ENCODE measurements at regions not wholly inside any gene's neighbourhood (a gene's known extent, or its start where the extent isn't known, plus 50 kb on each side); places are given as distances from the start of the nearest gene placed in this dataset.

GRCh38 chr1:117694543-117694942 lies 88.7 kb downstream of the TENT5C start:
- POLR2A ChIA-PET = no interaction called here
- H3K27ac ChIP-seq (ENCODE audit: low read depth, low read length) = no peak overlapping the region
- H3K4me1 ChIP-seq (ENCODE audit: control insufficient read depth in 2 of 2, insufficient read depth in 2 of 2, low read length in 2 of 2) = no peaks in the 10 kb centered on the region
- peaks cover 12 to 39% (median 21%) of the 10 kb centered on the region in 5 donors for H3K27me3 Mint-ChIP-seq
- no peaks in the 10 kb centered on the region for H3K27me3 ChIP-seq (ENCODE audit: control insufficient read depth in 2 of 2, insufficient read depth in 2 of 2, low read length in 2 of 2)
- peaks cover 0 to 1% (median 0%) of the 10 kb centered on the region in 11 donors for H3K9me3 Mint-ChIP-seq
- H3K4me1 Mint-ChIP-seq = peaks cover 0 to 23% (median 0%) of the 10 kb centered on the region in 7 donors
- no peak overlapping the region for H3K4me3 ChIP-seq (ENCODE audit: low read length)
- no peak overlapping the region for H3K27ac Mint-ChIP-seq
- H3K36me3 Mint-ChIP-seq = peaks cover 0 to 2% (median 0%) of the 10 kb centered on the region in 5 donors
- no peaks in the 10 kb centered on the region for H3K36me3 ChIP-seq (ENCODE audit: control insufficient read depth in 2 of 3, insufficient read depth in 3 of 3, low read length in 3 of 3)
- DNase-seq = no peak
- H3K4me3 Mint-ChIP-seq = no peak overlapping the region
- CTCF ChIA-PET = no interaction called here
- ATAC-seq = no peak
- intact Hi-C loops (cut with micrococcal nuclease) = no loop called here
- H3K9me3 ChIP-seq (ENCODE audit: control insufficient read depth in 2 of 3, low read length in 3 of 3) = no peaks in the 10 kb centered on the region

- DNase-seq = no peak
- intact Hi-C loops (cut with micrococcal nuclease) = no loop called here
- CTCF ChIA-PET = no interaction called here
- H3K27me3 Mint-ChIP-seq = peaks cover 8 to 36% (median 21%) of the 10 kb centered on the region in 5 donors
- no peaks in the 10 kb centered on the region for H3K27me3 ChIP-seq (ENCODE audit: control insufficient read depth in 2 of 2, insufficient read depth in 2 of 2, low read length in 2 of 2)
- no peaks in the 10 kb centered on the region for H3K36me3 ChIP-seq (ENCODE audit: control insufficient read depth in 2 of 3, insufficient read depth in 3 of 3, low read length in 3 of 3)
- H3K4me1 ChIP-seq (ENCODE audit: control insufficient read depth in 2 of 2, insufficient read depth in 2 of 2, low read length in 2 of 2) = no peaks in the 10 kb centered on the region
- peaks cover 0 to 2% (median 0%) of the 10 kb centered on the region in 5 donors for H3K36me3 Mint-ChIP-seq
- no peak overlapping the region for H3K4me3 ChIP-seq (ENCODE audit: low read length)
- H3K27ac Mint-ChIP-seq = no peak overlapping the region
- no peak overlapping the region for H3K27ac ChIP-seq (ENCODE audit: low read depth, low read length)
- peaks cover 0 to 1% (median 0%) of the 10 kb centered on the region in 11 donors for H3K9me3 Mint-ChIP-seq
- no peak for ATAC-seq
- peaks cover 0 to 23% (median 0%) of the 10 kb centered on the region in 7 donors for H3K4me1 Mint-ChIP-seq
- POLR2A ChIA-PET = no interaction called here
- no peaks in the 10 kb centered on the region for H3K9me3 ChIP-seq (ENCODE audit: control insufficient read depth in 2 of 3, low read length in 3 of 3)
- no peak overlapping the region for H3K4me3 Mint-ChIP-seq
Measured at GRCh38 chr1:117695796-117696490, 90.1 kb downstream of the TENT5C start.

GRCh38 chr1:117696561-117696960 lies 90.7 kb downstream of the TENT5C start:
- no peak for DNase-seq
- CTCF ChIA-PET = no interaction called here
- Histone ChIP-seq H3K27ac (ENCODE audit: low read depth, low read length) (no peak overlapping the region), H3K4me1 (ENCODE audit: control insufficient read depth in 2 of 2, insufficient read depth in 2 of 2, low read length in 2 of 2) (no peaks in the 10 kb centered on the region), H3K9me3 (ENCODE audit: control insufficient read depth in 2 of 3, low read length in 3 of 3) (no peaks in the 10 kb centered on the region), H3K4me3 (ENCODE audit: low read length) (no peak overlapping the region), H3K27me3 (ENCODE audit: control insufficient read depth in 2 of 2, insufficient read depth in 2 of 2, low read length in 2 of 2) (no peaks in the 10 kb centered on the region), H3K36me3 (ENCODE audit: control insufficient read depth in 2 of 3, insufficient read depth in 3 of 3, low read length in 3 of 3) (no peaks in the 10 kb centered on the region)
- POLR2A ChIA-PET = no interaction called here
- Mint-ChIP-seq H3K27ac (no peak overlapping the region), H3K36me3 (peaks cover 0 to 2% (median 0%) of the 10 kb centered on the region in 5 donors), H3K27me3 (peaks cover 8 to 34% (median 21%) of the 10 kb centered on the region in 5 donors), H3K4me3 (no peak overlapping the region), H3K9me3 (peaks cover 0 to 1% (median 0%) of the 10 kb centered on the region in 11 donors), H3K4me1 (peaks cover 0 to 23% (median 0%) of the 10 kb centered on the region in 7 donors)
- intact Hi-C loops (cut with micrococcal nuclease) = no loop called here
- no peak for ATAC-seq

- Histone ChIP-seq H3K9me3 (ENCODE audit: control insufficient read depth in 2 of 3, low read length in 3 of 3) (no peaks in the 10 kb centered on the region), H3K27me3 (ENCODE audit: control insufficient read depth in 2 of 2, insufficient read depth in 2 of 2, low read length in 2 of 2) (no peaks in the 10 kb centered on the region), H3K27ac (ENCODE audit: low read depth, low read length) (no peak overlapping the region), H3K4me1 (ENCODE audit: control insufficient read depth in 2 of 2, insufficient read depth in 2 of 2, low read length in 2 of 2) (no peaks in the 10 kb centered on the region), H3K4me3 (ENCODE audit: low read length) (no peak overlapping the region), H3K36me3 (ENCODE audit: control insufficient read depth in 2 of 3, insufficient read depth in 3 of 3, low read length in 3 of 3) (no peaks in the 10 kb centered on the region)
- H3K27ac Mint-ChIP-seq = no peak overlapping the region
- H3K4me1 Mint-ChIP-seq = peaks cover 0 to 23% (median 0%) of the 10 kb centered on the region in 7 donors
- peaks cover 8 to 33% (median 21%) of the 10 kb centered on the region in 5 donors for H3K27me3 Mint-ChIP-seq
- peaks cover 0 to 1% (median 0%) of the 10 kb centered on the region in 11 donors for H3K9me3 Mint-ChIP-seq
- intact Hi-C loops (cut with micrococcal nuclease) = no loop called here
- no peak overlapping the region for H3K4me3 Mint-ChIP-seq
- ChIA-PET POLR2A (no interaction called here), CTCF (no interaction called here)
- ATAC-seq (no peak), DNase-seq (no peak)
- peaks cover 0 to 2% (median 0%) of the 10 kb centered on the region in 5 donors for H3K36me3 Mint-ChIP-seq
Measured at GRCh38 chr1:117697220-117697781, 91.5 kb downstream of the TENT5C start.

- Histone ChIP-seq H3K4me1 (ENCODE audit: control insufficient read depth in 2 of 2, insufficient read depth in 2 of 2, low read length in 2 of 2) (no peaks in the 10 kb centered on the region), H3K27me3 (ENCODE audit: control insufficient read depth in 2 of 2, insufficient read depth in 2 of 2, low read length in 2 of 2) (no peaks in the 10 kb centered on the region), H3K36me3 (ENCODE audit: control insufficient read depth in 2 of 3, insufficient read depth in 3 of 3, low read length in 3 of 3) (no peaks in the 10 kb centered on the region), H3K9me3 (ENCODE audit: control insufficient read depth in 2 of 3, low read length in 3 of 3) (peaks cover 0 to 2% (median 0%) of the 10 kb centered on the region in 3 experiments), H3K4me3 (ENCODE audit: low read length) (no peak overlapping the region), H3K27ac (ENCODE audit: low read depth, low read length) (no peak overlapping the region)
- no peak overlapping the region for H3K4me3 Mint-ChIP-seq
- no peak overlapping the region for H3K27ac Mint-ChIP-seq
- DNase-seq = no peak
- H3K9me3 Mint-ChIP-seq = peaks cover 0 to 1% (median 0%) of the 10 kb centered on the region in 11 donors
- peaks cover 0 to 26% (median 0%) of the 10 kb centered on the region in 7 donors for H3K4me1 Mint-ChIP-seq
- peaks cover 0 to 2% (median 0%) of the 10 kb centered on the region in 5 donors for H3K36me3 Mint-ChIP-seq
- H3K27me3 Mint-ChIP-seq = peaks cover 11 to 27% (median 21%) of the 10 kb centered on the region in 5 donors
- ChIA-PET CTCF (interaction anchor here (0.6 kb wide), 2 partner anchors 22 to 43 kb away, joined by 3 read pairs; no protein-coding TSS in a partner anchor), POLR2A (no interaction called here)
- intact Hi-C loops (cut with micrococcal nuclease) = no loop called here
- no peak for ATAC-seq
Measured at GRCh38 chr1:117698398-117699160, 92.7 kb downstream of the TENT5C start.

- intact Hi-C loops (cut with micrococcal nuclease) = no loop called here
- ChIA-PET POLR2A (no interaction called here), CTCF (interaction anchor here (0.6 kb wide), 1 partner anchor 377 kb away, joined by 3 read pairs; no protein-coding TSS in a partner anchor)
- H3K27ac Mint-ChIP-seq = no peak overlapping the region
- H3K9me3 Mint-ChIP-seq = peaks cover 0 to 5% (median 0%) of the 10 kb centered on the region in 11 donors
- peaks cover 0 to 2% (median 0%) of the 10 kb centered on the region in 5 donors for H3K36me3 Mint-ChIP-seq
- Histone ChIP-seq H3K27me3 (ENCODE audit: control insufficient read depth in 2 of 2, insufficient read depth in 2 of 2, low read length in 2 of 2) (no peaks in the 10 kb centered on the region), H3K27ac (ENCODE audit: low read depth, low read length) (no peak overlapping the region), H3K9me3 (ENCODE audit: control insufficient read depth in 2 of 3, low read length in 3 of 3) (peaks cover 0 to 6% (median 0%) of the 10 kb centered on the region in 3 experiments), H3K4me1 (ENCODE audit: control insufficient read depth in 2 of 2, insufficient read depth in 2 of 2, low read length in 2 of 2) (no peaks in the 10 kb centered on the region), H3K4me3 (ENCODE audit: low read length) (no peak overlapping the region), H3K36me3 (ENCODE audit: control insufficient read depth in 2 of 3, insufficient read depth in 3 of 3, low read length in 3 of 3) (no peaks in the 10 kb centered on the region)
- H3K4me1 Mint-ChIP-seq = peaks cover 0 to 16% (median 0%) of the 10 kb centered on the region in 7 donors
- DNase-seq (no peak), ATAC-seq (no peak)
- H3K4me3 Mint-ChIP-seq = no peak overlapping the region
- peaks cover 9 to 24% (median 21%) of the 10 kb centered on the region in 5 donors for H3K27me3 Mint-ChIP-seq
Measured at GRCh38 chr1:117699953-117700352, 94.1 kb downstream of the TENT5C start.

Measured in naive thymus-derived CD4-positive, alpha-beta T cell (primary cell).